CD4-positive, alpha-beta T cell treated with Interleukin-21 for 1 hour (primary cell): ENCODE measurements at regions not wholly inside any gene's neighbourhood (a gene's known extent, or its start where the extent isn't known, plus 50 kb on each side); places are given as distances from the start of the nearest gene placed in this dataset.

Experiments
- DNase-seq: peaks from one replicate; pipeline ENCODE4 v3.0.0-alpha.2; 2020

- DNase-seq: no peak
These were observed 454.0 kb downstream of the NBAS start for GRCh38 chr2:15107137-15107536.

- DNase-seq: no peak
These were observed 449.4 kb downstream of the NBAS start for GRCh38 chr2:15111718-15112117.

GRCh38 chr2:15112216-15112615, 448.9 kb downstream of the NBAS start:
- no peak for DNase-seq

- no peak for DNase-seq
These were observed 445.4 kb downstream of the NBAS start for GRCh38 chr2:15115776-15116175.

GRCh38 chr2:15116830-15117229, 444.3 kb downstream of the NBAS start:
- no peak for DNase-seq
